GM12874 (cell line): ENCODE measurements at regions not wholly inside any gene's neighbourhood (a gene's known extent, or its start where the extent isn't known, plus 50 kb on each side); places are given as distances from the start of the nearest gene placed in this dataset.

Experiments
- TF ChIP-seq, protein P1 (sequence below): IDR thresholded peaks from 2 replicates; pipeline ENCODE4 v1.5.1; 2011; ENCODE audit warnings: low read depth, mild to moderate bottlenecking, control low read depth, low read length, moderate library complexity; ENCODE audit not compliant: insufficient read depth

DNA sequence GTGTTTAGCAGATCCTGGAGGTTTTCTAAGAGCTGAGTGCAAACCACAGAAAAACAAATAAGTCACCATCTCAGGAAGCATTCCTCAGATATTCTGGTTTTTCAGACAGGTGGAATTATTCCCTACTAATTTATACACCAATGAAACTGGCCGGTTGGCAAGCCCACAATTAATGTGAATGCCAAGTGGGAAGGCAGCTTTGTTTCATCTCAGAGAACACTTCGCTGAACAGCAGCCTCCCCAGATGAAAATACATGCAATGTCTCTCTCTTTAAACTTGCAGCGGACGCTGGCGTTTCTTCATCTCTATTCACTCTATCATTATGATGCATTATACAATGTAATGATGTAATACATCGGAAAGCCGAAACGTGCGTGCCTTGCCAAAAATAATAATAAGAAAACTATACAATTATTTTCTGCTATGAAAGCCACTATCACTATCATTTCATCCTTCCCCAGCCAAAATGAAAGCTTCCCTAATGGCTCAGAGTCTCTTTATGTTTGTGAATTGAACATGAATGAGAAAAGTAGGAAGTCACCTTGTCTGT lies 649.4 kb downstream of the BCL11A start:
- TF ChIP-seq, protein P1, sequence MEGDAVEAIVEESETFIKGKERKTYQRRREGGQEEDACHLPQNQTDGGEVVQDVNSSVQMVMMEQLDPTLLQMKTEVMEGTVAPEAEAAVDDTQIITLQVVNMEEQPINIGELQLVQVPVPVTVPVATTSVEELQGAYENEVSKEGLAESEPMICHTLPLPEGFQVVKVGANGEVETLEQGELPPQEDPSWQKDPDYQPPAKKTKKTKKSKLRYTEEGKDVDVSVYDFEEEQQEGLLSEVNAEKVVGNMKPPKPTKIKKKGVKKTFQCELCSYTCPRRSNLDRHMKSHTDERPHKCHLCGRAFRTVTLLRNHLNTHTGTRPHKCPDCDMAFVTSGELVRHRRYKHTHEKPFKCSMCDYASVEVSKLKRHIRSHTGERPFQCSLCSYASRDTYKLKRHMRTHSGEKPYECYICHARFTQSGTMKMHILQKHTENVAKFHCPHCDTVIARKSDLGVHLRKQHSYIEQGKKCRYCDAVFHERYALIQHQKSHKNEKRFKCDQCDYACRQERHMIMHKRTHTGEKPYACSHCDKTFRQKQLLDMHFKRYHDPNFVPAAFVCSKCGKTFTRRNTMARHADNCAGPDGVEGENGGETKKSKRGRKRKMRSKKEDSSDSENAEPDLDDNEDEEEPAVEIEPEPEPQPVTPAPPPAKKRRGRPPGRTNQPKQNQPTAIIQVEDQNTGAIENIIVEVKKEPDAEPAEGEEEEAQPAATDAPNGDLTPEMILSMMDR = no peak

DNA sequence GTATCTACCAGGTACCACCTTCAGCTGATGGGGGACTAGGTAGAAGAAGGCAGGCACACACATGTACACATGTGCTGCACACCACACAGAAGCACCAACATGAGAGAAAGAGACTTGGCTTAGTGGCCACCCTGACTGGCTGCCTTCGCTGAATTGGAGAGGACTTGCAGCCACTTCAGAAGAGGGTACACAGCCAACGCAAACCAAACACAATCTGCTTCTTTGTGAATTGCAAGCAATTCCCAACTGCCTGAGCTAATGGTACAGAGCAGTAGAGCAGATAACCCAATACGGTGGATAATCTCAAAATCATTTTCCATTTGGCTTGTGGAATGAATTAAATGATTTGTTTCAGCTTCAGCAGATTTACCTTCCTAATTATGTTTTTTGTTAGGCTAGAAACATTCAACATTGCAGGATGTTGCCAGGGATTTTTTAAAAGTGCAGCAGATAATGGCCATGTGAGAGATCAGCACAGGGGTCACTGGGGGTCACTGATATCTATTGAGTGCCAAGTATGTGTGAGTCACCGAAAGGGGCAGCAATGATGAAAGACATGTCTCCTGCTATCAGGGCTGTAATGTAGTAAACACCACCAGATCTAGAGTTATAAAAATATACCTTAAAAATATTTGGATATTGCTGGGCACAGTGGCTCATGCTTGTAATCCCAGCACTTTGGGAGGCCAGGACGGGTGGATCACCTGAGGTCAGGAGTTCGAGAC lies 652.6 kb downstream of the BCL11A start:
- TF ChIP-seq, protein P1 = no peak

DNA sequence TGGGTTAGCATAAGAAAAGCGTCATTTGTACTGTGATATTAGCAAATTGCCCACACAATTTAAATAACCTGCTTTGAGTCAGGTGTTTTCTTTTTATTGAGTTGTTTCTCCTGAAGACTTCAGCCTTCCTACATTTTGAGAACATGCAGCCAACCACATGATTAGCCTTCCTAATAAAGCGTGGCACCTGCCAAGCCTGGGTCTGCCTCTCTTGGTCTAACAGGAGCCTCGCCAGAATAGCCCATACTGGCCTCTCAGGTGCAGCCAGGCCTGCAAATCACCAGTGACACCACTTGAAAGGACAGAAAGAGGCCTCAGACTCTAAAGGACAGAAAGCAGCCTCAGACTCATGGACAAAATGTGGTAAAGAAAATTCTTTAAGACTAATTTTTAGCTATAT lies 653.8 kb downstream of the BCL11A start:
- TF ChIP-seq, protein P1 = no peak

DNA sequence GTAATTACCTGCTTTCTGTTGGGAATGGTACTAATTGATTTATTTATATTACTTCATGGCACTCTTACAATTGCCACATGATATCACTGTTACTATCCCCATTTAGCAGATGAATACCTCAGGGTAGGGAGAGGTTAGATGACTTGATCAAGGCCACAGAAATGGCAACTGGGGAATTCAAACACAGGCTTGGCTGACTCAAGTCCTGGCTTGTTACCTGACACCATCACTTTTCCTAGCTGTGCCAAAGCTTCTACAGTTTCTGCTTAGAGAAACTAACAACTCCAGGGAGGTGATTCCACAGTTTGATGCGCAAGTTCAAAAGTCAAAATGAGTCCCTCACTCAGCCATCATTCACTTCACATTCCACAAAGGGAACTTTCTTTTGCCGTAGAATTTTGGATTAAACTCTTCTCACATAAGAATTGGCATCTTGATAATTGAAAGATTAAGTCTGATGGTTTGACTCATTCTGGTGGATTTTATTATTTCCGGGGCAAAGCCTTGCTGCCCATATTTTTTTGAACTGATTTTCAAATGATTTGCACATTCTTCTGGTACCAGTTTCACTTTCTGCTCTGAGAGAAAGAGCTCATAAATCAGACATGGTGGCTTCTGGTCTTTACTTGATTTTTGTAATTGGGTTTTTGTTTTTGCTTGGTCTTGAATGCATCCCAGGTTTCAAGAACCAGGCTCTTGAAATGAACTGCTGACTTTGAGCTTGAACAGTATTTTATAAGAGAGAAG lies 656.8 kb downstream of the BCL11A start:
- TF ChIP-seq, protein P1 = no peak

DNA sequence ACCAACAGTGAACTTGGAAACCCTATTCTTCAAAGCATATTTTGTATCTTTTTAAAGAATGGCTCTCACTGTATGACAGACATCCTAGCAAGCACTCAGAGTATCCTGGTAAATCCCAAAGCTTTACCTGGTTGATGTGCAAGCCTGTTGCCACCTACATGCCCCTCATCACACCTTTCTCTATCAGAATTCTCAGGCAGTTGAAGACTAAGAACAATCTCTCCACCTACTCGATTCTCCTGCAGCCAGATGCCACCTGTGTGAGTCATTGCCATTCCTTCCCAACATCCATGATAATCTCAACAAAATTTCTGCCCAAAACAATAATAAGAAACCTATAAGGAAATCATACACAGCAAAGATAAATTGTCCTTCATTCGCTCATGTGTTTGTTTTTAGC lies 659.8 kb downstream of the BCL11A start:
- TF ChIP-seq, protein P1 = no peak

DNA sequence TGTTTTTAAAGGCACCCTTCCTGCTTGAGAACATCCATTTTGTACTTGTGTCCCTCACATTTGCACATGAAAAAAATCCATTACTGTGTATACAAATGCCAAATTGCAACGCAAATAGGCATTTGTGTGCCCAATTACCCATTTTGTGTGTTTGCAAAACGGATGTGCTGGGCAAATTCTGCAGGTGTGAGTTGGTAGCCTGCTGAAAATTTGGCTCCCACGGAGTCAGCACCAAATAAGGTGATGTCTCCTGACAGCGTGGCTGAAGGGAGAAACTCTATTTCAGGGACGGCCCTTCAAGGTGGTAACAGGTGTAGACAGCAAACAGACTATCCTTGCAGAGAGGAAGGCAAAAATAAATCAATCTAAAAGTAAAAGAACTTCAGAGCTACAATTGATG lies 661.1 kb downstream of the BCL11A start:
- TF ChIP-seq, protein P1 = no peak

DNA sequence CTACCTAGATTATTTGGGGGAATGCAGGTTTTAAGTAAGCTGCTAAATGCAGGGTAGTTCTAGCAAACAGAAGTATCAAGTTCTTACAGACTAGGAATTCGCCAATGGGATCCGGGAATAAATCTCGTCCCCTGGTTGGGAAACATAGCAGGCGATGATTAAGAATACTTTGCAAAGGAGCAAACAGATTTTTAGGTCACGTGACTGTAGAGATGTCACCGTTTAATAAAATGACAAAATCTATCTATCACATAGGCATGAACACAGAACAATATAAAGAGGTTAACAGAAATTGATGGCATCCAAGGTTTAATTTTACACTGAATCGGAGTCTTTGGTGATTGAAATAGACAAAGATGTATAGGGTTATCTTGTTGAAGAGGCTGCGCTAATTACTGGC lies 664.1 kb downstream of the BCL11A start:
- TF ChIP-seq, protein P1 = no peak
